Endothelial cell of umbilical vein (primary cell): ENCODE measurements at regions not wholly inside any gene's neighbourhood (a gene's known extent, or its start where the extent isn't known, plus 50 kb on each side); places are given as distances from the start of the nearest gene placed in this dataset.

Source experiments
- BruUV-seq: library from RNA; stranded (reverse); fragments of 400-500 nt; replicated peaks from 2 replicates; lab custom pipeline; 2021; lab: Mats Ljungman, UMichigan
- CTCF ChIA-PET: fragments of 300-600, 350-600 bp; sonication (Branson Sonifier 250); formaldehyde crosslinking; loops from one replicate; lab custom pipeline; 2021; ENCODE audit warnings: antibody characterized with exemption, inconsistent platforms; lab: Charles Lee
- POLR2A ChIA-PET: fragments of 300-600, 350-600 bp; sonication (Branson Sonifier 250); formaldehyde crosslinking; loops from one replicate; lab custom pipeline; 2021; ENCODE audit warnings: antibody characterized with exemption, inconsistent platforms; lab: Charles Lee
- DNase-seq: peaks from one replicate; pipeline ENCODE4 v3.0.0-alpha.2; 2011; ENCODE audit warnings: low read depth, low spot score
- FAIRE-seq: peaks from 2 replicates; lab custom pipeline; 2011; peaks lifted over from hg19 to GRCh38; lab: Jason Lieb, UNC
- H2AFZ ChIP-seq: 2 replicates; pipeline ENCODE4 v1.6.0; 2012; ENCODE audit warnings: low read depth, low read length, control low read depth, inconsistent platforms
- H3K27ac ChIP-seq: 2 replicates; pipeline ENCODE4 v1.5.1; 2011; ENCODE audit warnings: low read depth, mild to moderate bottlenecking, control low read depth, low read length, moderate library complexity; ENCODE audit not compliant: insufficient read depth
- H3K27me3 ChIP-seq, 2 experiments: 2 replicates each; pipeline versions ENCODE4 v1.6.0 to v1.6.1; 2011; ENCODE audit warnings: low read length in 2 of 2, mixed read lengths in 1 of 2; ENCODE audit not compliant: control insufficient read depth in 2 of 2, insufficient read depth in 2 of 2
- H3K36me3 ChIP-seq, 2 experiments: 2 replicates in 1 of 2; 3 replicates in 1 of 2; pipeline ENCODE4 v1.5.1; 2011; ENCODE audit warnings: low read length in 2 of 2, mild to moderate bottlenecking in 1 of 2, moderate library complexity in 1 of 2; ENCODE audit not compliant: control insufficient read depth in 2 of 2, insufficient read depth in 2 of 2; ENCODE audit errors: extremely low read depth in 1 of 2
- H3K4me1 ChIP-seq: 3 replicates; pipeline ENCODE4 v1.5.1; 2011; ENCODE audit warnings: mild to moderate bottlenecking, low read length; ENCODE audit not compliant: control insufficient read depth, insufficient read depth; ENCODE audit errors: extremely low read depth
- H3K4me2 ChIP-seq: 2 replicates; pipeline ENCODE4 v1.6.1; 2011; ENCODE audit warnings: low read length, control low read depth, mixed read lengths; ENCODE audit not compliant: insufficient read depth
- H3K4me3 ChIP-seq, 3 experiments: fragments of 200-600 bp in 1 of 3; sonication (generic), shearing (Covaris generic) in 1 of 3; replicated peaks in 1 of 3; 2 replicates each; pipeline ENCODE4 v1.5.1; 2011 to 2016; ENCODE audit warnings: control low read depth in 3 of 3, low read length in 3 of 3, mild to moderate bottlenecking in 2 of 3, inconsistent platforms in 1 of 3, low read depth in 1 of 3, moderate library complexity in 1 of 3; ENCODE audit not compliant: insufficient read depth in 1 of 3
- H3K79me2 ChIP-seq: 2 replicates; pipeline ENCODE4 v1.6.0; 2012; ENCODE audit warnings: low read length, inconsistent platforms; ENCODE audit not compliant: control insufficient read depth, insufficient read depth
- H3K9ac ChIP-seq: replicated peaks from 2 replicates; pipeline ENCODE3; 2011; ENCODE audit warnings: low read length, control low read depth; ENCODE audit not compliant: insufficient read depth; ENCODE audit errors: extremely low read depth
- H3K9me1 ChIP-seq: replicated peaks from 3 replicates; pipeline ENCODE4 v1.6.0; 2011; ENCODE audit warnings: mild to moderate bottlenecking, low read length; ENCODE audit not compliant: control insufficient read depth, insufficient read depth; ENCODE audit errors: extremely low read depth
- H3K9me3 ChIP-seq: replicated peaks from 2 replicates; pipeline ENCODE4 v1.5.1; 2012; ENCODE audit warnings: low read length, inconsistent platforms; ENCODE audit not compliant: control insufficient read depth, insufficient read depth
- H4K20me1 ChIP-seq: replicated peaks from 2 replicates; pipeline ENCODE3; 2011; ENCODE audit warnings: mild to moderate bottlenecking, low read length; ENCODE audit not compliant: control insufficient read depth, insufficient read depth; ENCODE audit errors: extremely low read depth
- EZH2 ChIP-seq: IDR thresholded peaks from 2 replicates; pipeline ENCODE4 v1.6.1; 2012; ENCODE audit warnings: borderline replicate concordance, low read depth, mild to moderate bottlenecking, moderate library complexity, low read length, inconsistent platforms; ENCODE audit not compliant: severe bottlenecking
- FOS ChIP-seq: IDR thresholded peaks from 2 replicates; pipeline ENCODE4 v1.6.1; 2011; ENCODE audit warnings: mild to moderate bottlenecking, low read length, moderate library complexity, borderline replicate concordance; ENCODE audit not compliant: insufficient read depth
- GATA2 ChIP-seq: IDR thresholded peaks from 2 replicates; pipeline ENCODE4 v1.7.0; 2011; ENCODE audit warnings: low read depth, mild to moderate bottlenecking, moderate library complexity, mixed read lengths, low read length; ENCODE audit not compliant: insufficient read length, insufficient read depth
- JUN ChIP-seq: IDR thresholded peaks from 2 replicates; pipeline ENCODE4 v1.6.1; 2011; ENCODE audit warnings: borderline replicate concordance, low read depth; ENCODE audit not compliant: insufficient read length, insufficient read depth
- POLR2AphosphoS5 ChIP-seq: IDR thresholded peaks from 2 replicates; pipeline ENCODE4 v1.6.1; 2012; ENCODE audit warnings: low read depth, mild to moderate bottlenecking, control low read depth, low read length, moderate library complexity; ENCODE audit not compliant: insufficient read depth
- dilution Hi-C: fragments of 300-500 bp; cut with MboI; formaldehyde crosslinking; loops from one replicate; pipeline ENCODE4 v1.15.0; 2019; ENCODE audit warnings: low sequenced_read_pairs; ENCODE audit not compliant: extremely low pct_ligation_motif_present
- intact Hi-C: fragments of 100-400 bp; cut with micrococcal nuclease; formaldehyde crosslinking; loops from one replicate; pipeline ENCODE4 v1.10.0; 2022
- TF ChIP-seq, protein P1 (sequence below): IDR thresholded peaks from 2 replicates; pipeline ENCODE4 v1.6.1; 2011; ENCODE audit not compliant: insufficient read depth, insufficient read length
- TF ChIP-seq, protein P2 (sequence below), 2 donors: IDR thresholded peaks; 1 replicate in 1 of 2; 2 replicates in 1 of 2; pipeline ENCODE4 v1.5.1; 2011; ENCODE audit warnings: low read length in 2 of 2, mild to moderate bottlenecking in 2 of 2, moderate library complexity in 2 of 2, control low read depth in 1 of 2, inconsistent platforms in 1 of 2, low read depth in 1 of 2; ENCODE audit not compliant: insufficient read depth in 1 of 2; ENCODE audit errors: extremely low read depth in 1 of 2

DNA sequence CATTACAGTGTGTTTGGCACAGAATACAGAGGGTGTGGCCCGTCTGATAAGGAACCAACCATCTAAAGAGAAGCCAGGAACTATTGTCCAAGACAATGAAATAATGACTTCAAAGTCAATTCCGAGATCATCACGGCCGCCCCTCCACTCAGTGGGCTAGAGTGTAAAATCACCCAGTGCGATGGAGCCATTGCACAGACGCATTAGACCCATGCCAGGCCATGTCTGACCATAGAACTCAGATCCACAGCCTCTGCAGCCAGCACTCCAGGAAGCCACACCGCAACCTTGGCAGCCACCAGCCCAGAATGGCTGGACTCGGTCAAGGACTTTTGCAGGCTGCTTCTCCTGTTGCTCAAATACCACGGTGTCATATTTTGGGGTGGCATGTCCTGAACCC is 835.7 kb downstream of the DCDC2C start:
- Histone ChIP-seq H3K4me1 (no peaks in the 10 kb centered on the region), H4K20me1 (no peaks in the 10 kb centered on the region), H3K36me3 (no peaks in the 10 kb centered on the region), H3K9me1 (no peaks in the 10 kb centered on the region), H3K4me2 (no peak overlapping the region), H3K9me3 (no peaks in the 10 kb centered on the region), H3K27ac (no peak overlapping the region), H3K27me3 (no peaks in the 10 kb centered on the region), H3K79me2 (no peaks in the 10 kb centered on the region), H3K9ac (no peak overlapping the region), H3K4me3 (no peak overlapping the region), H2AFZ (no peak overlapping the region)
- intact Hi-C loops (no loop called here), dilution Hi-C loops (no loop called here)
- no peak for FAIRE-seq
- TF ChIP-seq GATA2 (no peak), JUN (no peak), EZH2 (no peak), POLR2AphosphoS5 (no peak)
- TF ChIP-seq, protein P1, sequence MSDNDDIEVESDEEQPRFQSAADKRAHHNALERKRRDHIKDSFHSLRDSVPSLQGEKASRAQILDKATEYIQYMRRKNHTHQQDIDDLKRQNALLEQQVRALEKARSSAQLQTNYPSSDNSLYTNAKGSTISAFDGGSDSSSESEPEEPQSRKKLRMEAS = no peak
- no peak for DNase-seq
- ChIA-PET CTCF (no interaction called here), POLR2A (no interaction called here)
- BruUV-seq = no TSS peak

DNA sequence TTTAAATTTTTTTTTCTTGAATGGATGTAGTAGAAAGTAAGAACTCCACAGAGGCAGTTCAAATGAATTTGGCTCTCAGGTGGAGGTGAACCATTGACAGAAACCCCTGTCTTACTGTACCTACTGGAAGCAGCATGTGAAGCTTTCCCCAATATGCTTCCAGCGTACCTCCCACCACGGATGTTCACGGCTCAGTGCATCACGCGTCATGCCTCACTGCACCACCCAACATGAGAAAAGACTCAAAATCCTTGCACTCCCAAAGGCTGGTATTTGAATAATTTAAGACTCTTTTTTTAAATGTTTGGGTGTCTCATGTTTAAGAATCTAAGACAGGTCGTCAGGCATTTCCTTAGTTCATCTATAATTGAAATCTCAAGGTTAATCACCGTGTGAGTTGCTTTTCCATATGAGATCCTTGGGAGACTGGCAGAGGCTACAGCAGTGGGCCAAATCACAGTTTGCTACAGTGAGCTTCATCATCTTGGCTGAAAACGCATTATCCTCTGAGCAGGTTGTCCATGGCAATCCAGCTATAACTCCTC is 846.4 kb downstream of the DCDC2C start:
- Histone ChIP-seq H3K4me2 (no peak overlapping the region), H3K4me3 (no peak overlapping the region), H3K9me1 (no peaks in the 10 kb centered on the region), H3K4me1 (peaks cover 2% of the 10 kb centered on the region), H3K79me2 (no peaks in the 10 kb centered on the region), H2AFZ (no peak overlapping the region), H3K36me3 (no peaks in the 10 kb centered on the region), H3K9me3 (no peaks in the 10 kb centered on the region), H4K20me1 (no peaks in the 10 kb centered on the region), H3K27me3 (no peaks in the 10 kb centered on the region), H3K9ac (no peak overlapping the region), H3K27ac (no peak overlapping the region)
- ChIA-PET CTCF (interaction anchor here (1.6 to 3.4 kb wide), 2 partner anchors 8 to 16 kb away, joined by 4 to 10 read pairs; no protein-coding TSS in a partner anchor), POLR2A (no interaction called here)
- TF ChIP-seq POLR2AphosphoS5 = no peak
- no peak for TF ChIP-seq GATA2
- TF ChIP-seq EZH2 = no peak
- TF ChIP-seq, protein P2, sequence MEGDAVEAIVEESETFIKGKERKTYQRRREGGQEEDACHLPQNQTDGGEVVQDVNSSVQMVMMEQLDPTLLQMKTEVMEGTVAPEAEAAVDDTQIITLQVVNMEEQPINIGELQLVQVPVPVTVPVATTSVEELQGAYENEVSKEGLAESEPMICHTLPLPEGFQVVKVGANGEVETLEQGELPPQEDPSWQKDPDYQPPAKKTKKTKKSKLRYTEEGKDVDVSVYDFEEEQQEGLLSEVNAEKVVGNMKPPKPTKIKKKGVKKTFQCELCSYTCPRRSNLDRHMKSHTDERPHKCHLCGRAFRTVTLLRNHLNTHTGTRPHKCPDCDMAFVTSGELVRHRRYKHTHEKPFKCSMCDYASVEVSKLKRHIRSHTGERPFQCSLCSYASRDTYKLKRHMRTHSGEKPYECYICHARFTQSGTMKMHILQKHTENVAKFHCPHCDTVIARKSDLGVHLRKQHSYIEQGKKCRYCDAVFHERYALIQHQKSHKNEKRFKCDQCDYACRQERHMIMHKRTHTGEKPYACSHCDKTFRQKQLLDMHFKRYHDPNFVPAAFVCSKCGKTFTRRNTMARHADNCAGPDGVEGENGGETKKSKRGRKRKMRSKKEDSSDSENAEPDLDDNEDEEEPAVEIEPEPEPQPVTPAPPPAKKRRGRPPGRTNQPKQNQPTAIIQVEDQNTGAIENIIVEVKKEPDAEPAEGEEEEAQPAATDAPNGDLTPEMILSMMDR (IDR thresholded peaks at IDR 0.05; ENCODE audit: extremely low read depth in 1 of 2, insufficient read depth in 1 of 2, low read depth in 1 of 2, low read length in 2 of 2) = no peak
- TF ChIP-seq FOS = no peak
- TF ChIP-seq, protein P1 = no peak
- intact Hi-C loops = no loop called here
- no TSS peak for BruUV-seq
- dilution Hi-C loops = no loop called here
- FAIRE-seq = no peak
- no peak for DNase-seq
